ELR (cell line): ENCODE measurements at regions not wholly inside any gene's neighbourhood (a gene's known extent, or its start where the extent isn't known, plus 50 kb on each side); places are given as distances from the start of the nearest gene placed in this dataset.

ENCODE experiments used
- DNase-seq: peaks from one replicate; pipeline ENCODE4 v3.0.0-alpha.2; 2015; ENCODE audit warnings: low read depth

DNA sequence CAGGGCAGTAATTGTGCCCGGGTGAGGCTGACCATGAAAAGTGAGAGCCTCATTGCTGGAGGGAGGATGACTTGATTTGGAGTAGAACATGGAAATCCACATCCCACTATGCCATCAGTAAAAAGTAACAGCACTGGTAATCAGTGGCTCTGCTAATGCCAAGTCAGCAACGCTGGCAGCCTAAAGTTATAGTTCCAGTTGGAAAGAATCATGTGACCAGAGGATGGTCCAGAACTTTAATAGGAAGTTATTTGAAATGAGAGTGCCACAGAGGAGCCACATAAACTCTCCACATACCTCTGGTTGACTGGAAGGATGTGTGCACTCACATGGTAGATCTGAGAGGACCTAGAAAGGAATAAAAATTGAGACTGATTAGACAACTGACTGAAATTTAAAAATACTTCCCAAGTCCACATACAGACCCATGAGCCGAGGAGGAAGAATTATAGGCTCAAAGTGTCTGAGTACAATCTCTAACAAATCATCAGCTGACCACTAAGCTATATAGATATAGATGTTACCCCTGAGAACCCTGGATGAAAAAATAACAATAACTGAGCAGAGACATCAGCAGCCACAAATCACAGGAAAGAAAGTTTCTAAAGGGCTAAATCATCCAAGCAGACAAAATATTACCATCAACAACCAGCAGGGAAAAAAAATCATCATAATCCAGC is 346.8 kb downstream of the STK39 start:
- DNase-seq = no peak

GRCh38 chr2:167898340-167898739 is 349.1 kb downstream of the STK39 start:
- no peak for DNase-seq

GRCh38 chr2:167891841-167892240 is 355.6 kb downstream of the STK39 start:
- DNase-seq = no peak

DNA sequence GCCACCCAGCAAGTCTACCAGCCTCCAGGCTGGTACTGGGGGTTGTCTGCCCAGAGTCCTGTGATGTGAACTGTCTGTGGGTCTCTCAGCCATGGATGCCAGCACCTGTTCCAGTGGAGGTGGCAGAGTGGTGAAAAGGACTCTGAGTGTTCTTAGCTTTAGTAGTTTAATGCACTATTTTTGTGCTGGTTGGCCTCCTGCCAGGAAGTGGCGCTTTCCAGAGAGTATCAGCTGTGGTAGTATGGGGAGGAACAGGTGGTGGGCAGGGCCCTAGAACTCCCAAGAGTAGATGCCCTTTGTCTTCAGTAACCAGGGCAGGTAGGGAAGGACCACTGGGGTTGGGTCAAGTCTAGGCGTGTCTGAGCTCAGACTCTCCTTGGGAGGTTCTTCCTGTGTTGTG is 356.7 kb downstream of the STK39 start:
- no peak for DNase-seq

GRCh38 chr2:167880415-167880814 is 367.0 kb downstream of the STK39 start:
- no peak for DNase-seq

DNA sequence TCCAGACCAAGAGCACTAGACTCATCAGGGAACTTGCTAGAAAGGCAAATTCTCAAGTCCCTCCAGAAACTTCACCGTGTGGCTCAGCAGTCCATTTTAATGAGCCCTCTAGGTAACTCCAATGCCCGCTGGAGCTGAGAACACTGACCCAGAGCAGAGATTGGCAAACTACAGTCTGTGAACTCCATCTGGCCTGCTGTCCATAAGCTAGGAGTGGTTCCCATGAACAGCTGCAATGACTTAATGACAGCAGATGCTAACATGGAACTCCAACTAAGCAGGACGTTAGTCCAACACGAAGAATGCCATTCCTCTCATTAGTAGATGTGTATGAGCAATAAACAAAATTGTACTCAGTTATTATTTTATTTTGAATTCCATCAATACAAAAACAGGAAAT is 371.9 kb downstream of the STK39 start:
- DNase-seq = no peak

- no peak for DNase-seq
Observed at GRCh38 chr2:167874812-167875211, 372.6 kb downstream of the STK39 start.

DNA sequence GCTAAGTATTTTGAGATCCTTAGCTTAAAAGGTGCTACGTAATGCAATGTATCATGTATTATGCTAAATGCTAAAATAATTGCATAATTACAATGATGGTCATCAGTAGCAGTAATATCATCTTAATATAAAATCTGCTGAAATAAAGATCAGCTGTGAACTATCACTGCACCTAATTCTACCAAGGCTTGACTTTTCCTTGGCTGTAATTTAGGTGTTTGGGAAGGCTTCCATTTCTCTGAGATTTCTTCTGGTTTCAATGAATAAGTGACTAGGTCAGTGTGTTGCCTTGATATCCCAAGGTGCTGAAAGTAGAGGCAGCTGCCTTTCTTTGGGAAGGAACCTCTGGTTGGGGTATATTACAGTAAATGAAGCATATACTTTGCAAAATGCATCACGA is 376.1 kb downstream of the STK39 start:
- no peak for DNase-seq

DNA sequence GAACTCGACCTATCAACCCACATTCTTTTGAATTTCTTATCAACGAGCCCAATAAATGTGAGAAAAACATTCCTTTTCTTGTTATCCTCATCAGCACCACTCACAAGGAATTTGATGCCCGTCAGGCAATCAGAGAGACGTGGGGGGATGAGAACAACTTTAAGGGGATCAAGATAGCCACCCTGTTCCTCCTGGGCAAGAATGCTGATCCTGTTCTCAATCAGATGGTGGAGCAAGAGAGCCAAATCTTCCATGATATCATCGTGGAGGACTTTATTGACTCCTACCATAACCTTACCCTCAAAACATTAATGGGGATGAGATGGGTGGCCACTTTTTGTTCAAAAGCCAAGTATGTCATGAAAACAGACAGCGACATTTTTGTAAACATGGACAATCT is 378.2 kb downstream of the STK39 start:
- DNase-seq = no peak

DNA sequence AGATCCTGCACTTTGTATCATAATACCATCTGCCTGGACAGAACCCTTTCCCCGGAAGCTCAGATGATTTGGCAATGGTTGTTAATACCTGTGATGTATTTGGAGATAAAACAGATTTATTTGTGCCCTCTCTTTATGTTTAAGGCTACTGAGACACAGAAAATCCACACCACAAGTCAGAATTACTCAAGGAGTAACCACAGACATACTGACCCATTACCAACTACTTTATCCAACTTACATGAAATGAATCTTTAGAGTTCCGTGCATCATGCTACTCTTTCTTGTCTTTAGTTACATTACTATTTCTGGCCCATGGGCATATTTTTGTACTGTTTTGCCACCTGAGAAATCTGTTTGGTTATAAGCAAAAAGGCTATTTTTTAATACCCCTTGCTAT is 384.0 kb downstream of the STK39 start:
- no peak for DNase-seq

DNA sequence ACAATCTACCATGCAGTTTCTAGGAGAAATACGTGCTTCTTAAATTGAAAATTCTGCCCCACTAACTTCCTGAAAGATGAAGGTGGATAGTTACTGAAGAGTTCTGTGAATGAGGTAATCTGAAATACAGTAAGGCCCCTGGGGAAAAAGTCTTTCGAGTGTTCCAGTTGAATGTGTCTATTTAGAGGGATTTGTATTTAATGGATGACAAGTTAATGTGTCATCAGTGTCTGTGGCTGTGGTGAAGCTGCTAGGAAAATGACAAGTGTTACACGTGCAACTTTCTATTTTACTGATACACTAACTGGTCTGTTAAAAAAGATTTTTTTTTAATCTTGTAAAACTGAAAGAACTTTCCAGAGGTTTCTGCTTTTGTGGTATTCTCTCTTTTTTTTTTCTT is 384.6 kb downstream of the STK39 start:
- DNase-seq = peak; percentile 54

DNA sequence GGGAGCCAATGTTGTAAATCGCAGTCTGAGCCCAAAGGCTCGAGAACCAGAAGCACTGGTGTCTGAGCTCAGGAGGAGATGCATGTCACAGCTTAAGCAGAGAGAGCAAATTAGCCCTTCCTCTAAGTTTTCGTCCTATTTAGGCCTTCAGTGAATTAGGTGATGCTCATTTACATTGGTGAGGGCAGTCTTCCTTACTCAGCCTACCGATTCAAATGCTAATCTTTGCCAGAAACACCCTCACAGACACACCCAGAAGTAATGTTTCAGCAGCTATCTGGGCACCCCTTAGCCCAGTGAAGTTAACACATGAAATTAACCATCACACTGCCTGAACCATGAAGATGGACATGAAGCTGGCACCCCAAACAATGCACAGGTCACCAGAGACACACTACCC is 385.1 kb downstream of the STK39 start:
- DNase-seq = no peak

DNA sequence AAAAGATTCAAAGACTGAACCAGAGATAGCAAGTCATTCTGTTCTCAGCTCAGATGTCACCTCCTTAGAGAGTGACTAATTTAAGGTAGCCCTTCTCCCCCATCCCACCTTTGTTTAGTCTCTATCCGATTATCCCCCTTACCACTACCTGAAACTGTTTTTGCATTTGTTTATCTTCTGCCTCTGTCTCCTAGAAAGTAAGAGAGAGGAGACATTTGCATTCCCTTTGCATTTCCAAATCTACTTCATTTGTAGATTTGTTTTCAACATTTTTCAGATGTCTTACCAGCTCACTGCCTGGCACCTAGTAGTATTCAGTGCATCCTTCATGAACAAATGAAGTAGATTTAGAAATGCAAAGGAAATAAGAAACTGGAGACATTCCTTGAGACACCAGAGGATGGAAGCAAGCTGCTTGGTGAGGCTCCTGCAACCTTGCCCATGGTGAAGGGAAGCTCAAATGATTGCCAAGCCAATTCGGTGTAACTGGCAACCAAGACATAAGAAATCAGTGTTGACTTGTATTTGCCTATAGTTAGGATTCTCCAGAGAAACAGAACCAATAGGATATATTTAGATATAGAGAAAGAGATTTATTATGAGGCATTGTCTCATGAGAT is 385.7 kb downstream of the STK39 start:
- no peak for DNase-seq

DNA sequence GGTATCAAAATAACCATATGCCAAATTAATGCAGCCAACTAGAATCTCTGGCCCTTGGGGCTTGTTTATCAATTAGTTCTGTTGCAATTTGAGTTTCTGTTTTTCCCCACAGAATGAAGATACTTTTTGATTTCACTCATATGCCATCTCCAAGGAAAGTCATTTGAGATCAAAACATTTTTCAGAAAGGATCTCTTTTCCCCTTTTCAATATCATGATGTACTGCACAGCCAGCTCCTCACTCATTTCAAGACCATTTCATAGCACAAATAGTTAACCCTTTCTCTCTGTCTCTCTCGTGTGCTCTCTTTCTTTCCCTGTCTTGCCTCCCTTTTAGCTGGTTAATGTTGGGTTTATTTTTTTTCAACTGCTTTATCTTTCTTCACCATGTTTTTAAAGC is 387.3 kb downstream of the STK39 start:
- no peak for DNase-seq

DNA sequence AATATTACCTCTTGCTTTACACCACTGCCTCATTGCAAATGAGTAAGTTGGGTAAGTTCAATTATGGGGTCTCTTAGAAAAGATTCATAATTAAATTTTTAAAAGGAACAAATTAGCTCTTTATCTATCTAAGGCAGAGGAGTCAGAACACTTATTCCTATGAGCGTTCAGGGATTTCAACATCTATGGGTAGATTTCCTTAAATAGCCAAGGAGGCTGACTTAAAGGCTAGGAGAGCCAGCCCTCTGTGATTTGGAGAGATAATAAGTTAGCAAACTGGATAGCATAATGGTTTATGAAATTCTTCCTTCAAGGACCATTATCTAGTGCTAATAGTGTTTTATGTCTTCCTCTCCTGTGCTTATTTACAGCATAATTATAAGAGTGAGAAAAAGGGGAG is 387.7 kb downstream of the STK39 start:
- no peak for DNase-seq

GRCh38 chr2:167858086-167858485 is 389.3 kb downstream of the STK39 start:
- no peak for DNase-seq

GRCh38 chr2:167857416-167857815 is 390.0 kb downstream of the STK39 start:
- DNase-seq = no peak

GRCh38 chr2:167856190-167856589 is 391.2 kb downstream of the STK39 start:
- no peak for DNase-seq

GRCh38 chr2:167855211-167855610 is 392.2 kb downstream of the STK39 start:
- no peak for DNase-seq

- no peak for DNase-seq
Observed at GRCh38 chr2:167853717-167854116, 393.7 kb downstream of the STK39 start.

DNA sequence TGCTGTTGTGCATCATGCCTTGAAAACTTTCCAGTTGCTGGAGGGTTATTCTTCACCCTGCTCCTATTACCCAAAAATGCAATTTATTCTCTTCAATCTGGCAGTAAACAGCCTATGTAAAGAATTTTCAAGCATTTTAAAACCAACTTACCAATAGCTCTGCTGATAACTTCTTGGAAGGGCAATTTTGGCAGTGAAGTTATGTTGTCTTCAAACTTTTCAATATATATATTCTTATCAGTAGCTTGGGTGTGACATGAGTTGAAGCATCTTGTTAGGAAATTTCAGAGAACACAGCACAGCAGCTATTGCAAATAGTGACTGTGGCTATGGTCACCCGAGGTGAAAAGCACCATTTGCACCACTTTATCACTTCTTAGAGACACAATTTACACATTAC is 395.5 kb downstream of the STK39 start:
- DNase-seq = no peak

- DNase-seq = no peak
Observed at GRCh38 chr2:167851323-167851860, 396.0 kb downstream of the STK39 start.

- DNase-seq = no peak
Observed at GRCh38 chr2:167844714-167845530, 402.5 kb downstream of the STK39 start.
